ENCODE measurements at regions not wholly inside any gene's neighbourhood (a gene's known extent, or its start where the extent isn't known, plus 50 kb on each side); places are given as distances from the start of the nearest gene placed in this dataset.

DNA sequence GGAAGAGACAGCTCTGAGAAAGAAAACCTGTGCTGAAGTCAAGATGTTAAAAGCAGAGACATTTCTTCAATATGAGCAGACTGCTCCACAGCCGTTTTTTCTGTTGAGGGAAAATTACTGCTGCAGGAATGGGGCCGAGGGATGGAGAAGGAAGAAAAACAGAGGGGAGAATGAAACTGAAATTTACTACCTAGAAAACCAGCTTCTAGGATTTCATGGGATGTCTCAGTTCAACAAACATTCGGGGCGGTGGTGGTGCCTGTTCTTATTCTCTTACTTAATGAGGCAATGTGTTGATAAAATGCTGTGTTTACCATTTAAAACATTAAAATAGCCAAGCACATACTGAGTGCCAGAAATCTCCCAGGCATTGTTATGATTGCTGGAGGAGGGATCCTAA is 557.1 kb upstream of the MEX3C start:
- Histone ChIP-seq H3K9me3 (no peaks in the 10 kb centered on the region), H3K36me3 (no peaks in the 10 kb centered on the region), H3K4me3 (no peak overlapping the region), H3K27me3 (no peaks in the 10 kb centered on the region), H3K27ac (no peak overlapping the region), H3K4me1 (no peaks in the 10 kb centered on the region)
- TF ChIP-seq, protein P1, sequence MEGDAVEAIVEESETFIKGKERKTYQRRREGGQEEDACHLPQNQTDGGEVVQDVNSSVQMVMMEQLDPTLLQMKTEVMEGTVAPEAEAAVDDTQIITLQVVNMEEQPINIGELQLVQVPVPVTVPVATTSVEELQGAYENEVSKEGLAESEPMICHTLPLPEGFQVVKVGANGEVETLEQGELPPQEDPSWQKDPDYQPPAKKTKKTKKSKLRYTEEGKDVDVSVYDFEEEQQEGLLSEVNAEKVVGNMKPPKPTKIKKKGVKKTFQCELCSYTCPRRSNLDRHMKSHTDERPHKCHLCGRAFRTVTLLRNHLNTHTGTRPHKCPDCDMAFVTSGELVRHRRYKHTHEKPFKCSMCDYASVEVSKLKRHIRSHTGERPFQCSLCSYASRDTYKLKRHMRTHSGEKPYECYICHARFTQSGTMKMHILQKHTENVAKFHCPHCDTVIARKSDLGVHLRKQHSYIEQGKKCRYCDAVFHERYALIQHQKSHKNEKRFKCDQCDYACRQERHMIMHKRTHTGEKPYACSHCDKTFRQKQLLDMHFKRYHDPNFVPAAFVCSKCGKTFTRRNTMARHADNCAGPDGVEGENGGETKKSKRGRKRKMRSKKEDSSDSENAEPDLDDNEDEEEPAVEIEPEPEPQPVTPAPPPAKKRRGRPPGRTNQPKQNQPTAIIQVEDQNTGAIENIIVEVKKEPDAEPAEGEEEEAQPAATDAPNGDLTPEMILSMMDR (IDR thresholded peaks at IDR 0.05) = no peak
- no peak for DNase-seq (ENCODE audit: low spot score)

DNA sequence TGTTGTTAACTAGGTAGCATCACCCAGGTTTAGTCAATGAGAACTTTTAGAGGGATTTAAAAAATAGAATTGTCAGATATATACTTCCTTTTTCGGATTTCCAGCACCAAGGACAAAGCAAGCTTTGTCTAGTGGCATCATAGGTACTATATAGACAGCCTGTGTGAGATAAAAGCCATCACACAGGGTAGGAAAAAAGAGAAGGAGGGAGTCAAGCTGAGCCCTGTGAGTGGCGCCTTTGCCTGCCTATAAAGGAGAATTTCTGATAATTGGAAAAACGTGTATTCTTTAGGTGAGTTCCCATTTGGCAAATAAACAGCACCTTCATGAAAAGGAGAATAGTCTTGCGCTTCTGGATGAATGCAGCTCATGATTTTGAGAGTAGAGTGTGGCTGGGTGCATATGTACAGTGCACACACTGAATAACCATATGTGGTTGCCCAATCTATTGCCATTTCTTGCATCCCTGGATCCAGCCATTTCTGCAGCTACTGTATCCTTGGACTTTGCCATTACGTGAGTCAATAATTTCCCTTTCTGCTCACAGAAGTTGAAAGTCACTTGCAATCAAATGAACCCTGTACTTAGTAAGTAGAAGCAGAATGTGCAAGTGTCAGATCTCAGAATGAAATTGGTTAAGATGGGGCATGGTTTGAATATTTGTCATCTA is 559.9 kb upstream of the MEX3C start:
- Histone ChIP-seq H3K36me3 (no peaks in the 10 kb centered on the region), H3K4me1 (no peaks in the 10 kb centered on the region), H3K4me3 (no peak overlapping the region), H3K27ac (no peak overlapping the region), H3K27me3 (no peaks in the 10 kb centered on the region), H3K9me3 (no peaks in the 10 kb centered on the region)
- TF ChIP-seq, protein P1 (IDR thresholded peaks at IDR 0.05) = no peak
- DNase-seq (ENCODE audit: low spot score) = no peak

DNA sequence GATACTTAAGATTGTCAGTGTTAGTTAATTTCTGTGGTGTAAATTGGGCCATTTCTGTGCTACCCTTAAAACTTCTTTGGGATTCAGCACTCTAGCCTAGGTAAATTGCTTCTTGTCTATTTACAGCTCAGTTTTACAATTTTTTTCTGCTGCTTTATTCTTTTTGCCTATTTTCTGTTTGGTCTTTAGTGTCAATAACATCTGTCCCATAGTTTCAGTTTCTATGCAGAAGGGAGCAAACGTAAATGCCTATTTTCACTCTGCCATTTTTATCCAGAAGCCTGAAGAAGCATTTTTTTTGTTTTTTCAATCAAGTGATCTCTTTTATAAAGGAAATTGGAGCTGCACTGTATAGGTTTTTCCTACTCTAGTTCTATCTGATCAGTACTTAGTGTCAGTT is 564.9 kb upstream of the MEX3C start:
- H3K4me1 ChIP-seq = no peaks in the 10 kb centered on the region
- no peaks in the 10 kb centered on the region for H3K27me3 ChIP-seq
- no peak overlapping the region for H3K27ac ChIP-seq
- TF ChIP-seq, protein P1 (IDR thresholded peaks at IDR 0.05) = no peak
- H3K36me3 ChIP-seq = no peaks in the 10 kb centered on the region
- H3K4me3 ChIP-seq = no peak overlapping the region
- H3K9me3 ChIP-seq = no peaks in the 10 kb centered on the region
- no peak for DNase-seq (ENCODE audit: low spot score)

DNA sequence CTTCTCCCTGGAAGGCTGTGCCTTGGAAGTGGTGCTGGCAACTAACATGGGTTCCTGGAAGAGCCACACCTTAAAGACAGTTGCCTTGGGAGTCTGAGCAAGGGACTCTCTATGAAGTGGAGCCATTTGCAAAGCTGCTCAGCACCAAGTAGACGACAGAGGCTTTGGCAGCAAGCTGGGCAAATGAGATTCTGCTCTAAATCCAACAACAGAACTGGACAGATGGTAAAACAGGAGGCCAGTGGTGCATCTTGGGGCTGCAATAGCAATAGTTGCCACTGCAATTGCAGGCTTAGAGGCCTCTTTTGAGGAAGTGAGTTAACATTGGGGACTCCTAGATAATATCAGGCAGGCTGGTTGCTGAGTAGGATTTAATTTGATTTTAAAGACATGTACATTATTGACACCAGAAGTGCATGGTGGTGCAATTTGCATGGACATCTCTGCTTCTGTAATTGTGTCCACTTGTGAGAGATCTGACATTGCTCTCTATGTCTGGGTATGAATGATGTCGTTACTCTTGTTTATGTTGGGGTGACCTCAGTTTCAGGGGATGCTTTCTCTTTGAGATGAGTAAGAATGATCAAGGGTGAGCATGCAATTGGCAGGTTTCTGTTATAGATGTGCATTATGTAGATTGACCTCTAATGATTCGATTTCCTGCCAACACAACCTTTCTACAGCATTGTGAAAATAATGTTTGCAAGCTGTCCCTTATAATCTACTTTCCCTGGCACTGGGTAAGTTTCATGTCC is 568.3 kb upstream of the MEX3C start:
- Histone ChIP-seq H3K4me1 (no peaks in the 10 kb centered on the region), H3K4me3 (no peak overlapping the region), H3K36me3 (no peaks in the 10 kb centered on the region), H3K27ac (no peak overlapping the region), H3K9me3 (no peaks in the 10 kb centered on the region), H3K27me3 (no peaks in the 10 kb centered on the region)
- DNase-seq (ENCODE audit: low spot score) = no peak
- TF ChIP-seq, protein P1 (IDR thresholded peaks at IDR 0.05) = no peak

DNA sequence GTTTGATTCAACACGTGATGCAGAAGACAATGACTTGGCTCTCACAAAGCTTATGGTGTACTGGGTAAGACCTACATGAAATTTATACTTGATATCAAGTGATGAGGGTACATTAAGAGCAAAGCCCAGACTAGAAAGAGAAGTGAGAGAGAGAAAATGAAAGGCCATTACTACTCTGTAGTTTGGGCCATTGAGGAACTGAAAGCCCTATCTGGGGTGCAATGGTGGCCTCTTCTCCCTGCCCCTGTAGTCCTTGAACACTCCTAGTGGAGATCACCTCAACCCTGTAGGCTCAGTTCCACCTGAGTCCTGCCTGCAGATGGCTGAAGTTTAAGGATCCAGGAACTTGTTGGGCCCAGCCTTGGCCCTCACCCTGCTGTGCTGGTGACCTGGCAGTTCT is 569.8 kb upstream of the MEX3C start:
- Histone ChIP-seq H3K27me3 (no peaks in the 10 kb centered on the region), H3K4me1 (no peaks in the 10 kb centered on the region), H3K4me3 (no peak overlapping the region), H3K27ac (no peak overlapping the region), H3K9me3 (no peaks in the 10 kb centered on the region), H3K36me3 (no peaks in the 10 kb centered on the region)
- TF ChIP-seq, protein P1 (IDR thresholded peaks at IDR 0.05) = no peak
- no peak for DNase-seq (ENCODE audit: low spot score)
